ENCODE measurements at regions not wholly inside any gene's neighbourhood (a gene's known extent, or its start where the extent isn't known, plus 50 kb on each side); places are given as distances from the start of the nearest gene placed in this dataset.

GRCh38 chr15:24899367-24899766 lies 55.4 kb upstream of the SNRPN start:
- Histone ChIP-seq H3K27ac (no peak overlapping the region), H3K27me3 (replicated peaks; ENCODE audit: insufficient read depth) (no peaks in the 10 kb centered on the region), H3K4me3 (no peak overlapping the region), H3K36me3 (no peaks in the 10 kb centered on the region), H3K4me1 (ENCODE audit: control insufficient read depth in 1 of 2, low read depth in 2 of 2) (no peaks in the 10 kb centered on the region), H3K9me3 (no peaks in the 10 kb centered on the region)
- DNase-seq (ENCODE audit: low spot score) (no peak), ATAC-seq (ENCODE audit: insufficient number of reproducible peaks, low FRiP score, low read depth) (no peak)
- no peak for TF ChIP-seq CTCF (IDR thresholded peaks at IDR 0.05)

GRCh38 chr15:24899795-24900194 lies 55.0 kb upstream of the SNRPN start:
- no peak overlapping the region for H3K4me3 ChIP-seq
- no peaks in the 10 kb centered on the region for H3K4me1 ChIP-seq (ENCODE audit: control insufficient read depth in 1 of 2, low read depth in 2 of 2)
- H3K9me3 ChIP-seq = no peaks in the 10 kb centered on the region
- H3K27ac ChIP-seq = no peak overlapping the region
- no peak for TF ChIP-seq CTCF (IDR thresholded peaks at IDR 0.05)
- DNase-seq (ENCODE audit: low spot score) (no peak), ATAC-seq (ENCODE audit: insufficient number of reproducible peaks, low FRiP score, low read depth) (no peak)
- H3K36me3 ChIP-seq = no peaks in the 10 kb centered on the region
- no peaks in the 10 kb centered on the region for H3K27me3 ChIP-seq (replicated peaks; ENCODE audit: insufficient read depth)

- Histone ChIP-seq H3K4me3 (no peak overlapping the region), H3K27me3 (replicated peaks; ENCODE audit: insufficient read depth) (no peaks in the 10 kb centered on the region), H3K4me1 (ENCODE audit: control insufficient read depth in 1 of 2, low read depth in 2 of 2) (no peaks in the 10 kb centered on the region), H3K27ac (no peak overlapping the region), H3K36me3 (no peaks in the 10 kb centered on the region), H3K9me3 (no peaks in the 10 kb centered on the region)
- no peak for TF ChIP-seq CTCF (IDR thresholded peaks at IDR 0.05)
- DNase-seq (ENCODE audit: low spot score) = no peak
- no peak for ATAC-seq (ENCODE audit: insufficient number of reproducible peaks, low FRiP score, low read depth)
These were observed 53.4 kb upstream of the SNRPN start for GRCh38 chr15:24901409-24901808.

All from thoracic aorta (tissue), 2 donors.